SK-N-SH (cell line): ENCODE measurements at regions not wholly inside any gene's neighbourhood (a gene's known extent, or its start where the extent isn't known, plus 50 kb on each side); places are given as distances from the start of the nearest gene placed in this dataset.

ENCODE experiments used
- CHD2 ChIP-seq: fragments of 150-350 bp; IDR thresholded peaks from 2 replicates; pipeline ENCODE4 v1.6.1; 2018; ENCODE audit warnings: low read length; ENCODE audit not compliant: partially characterized antibody
- EP300 ChIP-seq, 2 experiments: IDR thresholded peaks; 2 replicates each; pipeline versions ENCODE4 v1.4.0 to v1.6.1; 2012; ENCODE audit warnings: borderline replicate concordance in 1 of 2, low read depth in 1 of 2, low read length in 1 of 2
- FOXJ3 ChIP-seq: sonication (generic); formaldehyde crosslinking; IDR thresholded peaks from 2 replicates; pipeline ENCODE4 v1.5.1; 2020; ENCODE audit warnings: mild to moderate bottlenecking, missing genetic modification reagents
- JUND ChIP-seq: IDR thresholded peaks from 2 replicates; pipeline ENCODE4 v1.4.0; 2012
- NFIC ChIP-seq: IDR thresholded peaks from 2 replicates; pipeline ENCODE4 v1.4.0; 2012; ENCODE audit warnings: borderline replicate concordance
- POLR2AphosphoS5 ChIP-seq: IDR thresholded peaks from 2 replicates; pipeline ENCODE4 v1.6.1; 2012; ENCODE audit warnings: low read depth, low read length
- SMC3 ChIP-seq: IDR thresholded peaks from 2 replicates; pipeline ENCODE4 v1.6.1; 2012; ENCODE audit warnings: low read depth, low read length, improper control_type of control experiment
- YY1 ChIP-seq: IDR thresholded peaks from 2 replicates; pipeline ENCODE4 v1.4.0; 2012; ENCODE audit warnings: low read depth, mild to moderate bottlenecking
- TF ChIP-seq, protein P1 (sequence below): fragments of 200-600 bp; sonication (generic); IDR thresholded peaks from 2 replicates; pipeline ENCODE4 v1.6.1; 2017; ENCODE audit warnings: antibody characterized with exemption, mild to moderate bottlenecking, moderate library complexity
- TF ChIP-seq, protein P2 (sequence below): fragments of 150-350 bp; IDR thresholded peaks from 2 replicates; pipeline ENCODE4 v1.6.1; 2016; ENCODE audit warnings: mild to moderate bottlenecking, low read depth, low read length
- TF ChIP-seq, protein P3 (sequence below): IDR thresholded peaks from 2 replicates; pipeline ENCODE4; 2012

DNA sequence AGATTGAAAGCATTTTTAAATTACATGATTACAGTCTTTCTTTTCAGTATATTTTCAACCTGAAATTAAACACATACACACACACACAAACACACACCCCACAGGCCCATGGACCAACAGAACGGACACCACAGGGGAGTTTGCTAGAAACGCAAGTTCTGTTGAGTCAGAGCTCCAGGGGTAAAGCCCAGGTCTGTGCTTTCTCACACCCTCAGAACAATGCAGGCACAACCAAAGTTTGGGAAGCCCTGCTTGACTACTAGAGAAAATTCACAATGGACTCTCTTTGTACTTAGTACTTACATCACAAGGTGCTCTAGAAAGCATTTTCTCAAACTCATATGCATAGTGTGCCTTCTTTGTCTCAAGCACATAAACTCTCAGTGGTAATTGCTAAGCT, 704.0 kb upstream of the IGFBP3 start:
- TF ChIP-seq, protein P1, sequence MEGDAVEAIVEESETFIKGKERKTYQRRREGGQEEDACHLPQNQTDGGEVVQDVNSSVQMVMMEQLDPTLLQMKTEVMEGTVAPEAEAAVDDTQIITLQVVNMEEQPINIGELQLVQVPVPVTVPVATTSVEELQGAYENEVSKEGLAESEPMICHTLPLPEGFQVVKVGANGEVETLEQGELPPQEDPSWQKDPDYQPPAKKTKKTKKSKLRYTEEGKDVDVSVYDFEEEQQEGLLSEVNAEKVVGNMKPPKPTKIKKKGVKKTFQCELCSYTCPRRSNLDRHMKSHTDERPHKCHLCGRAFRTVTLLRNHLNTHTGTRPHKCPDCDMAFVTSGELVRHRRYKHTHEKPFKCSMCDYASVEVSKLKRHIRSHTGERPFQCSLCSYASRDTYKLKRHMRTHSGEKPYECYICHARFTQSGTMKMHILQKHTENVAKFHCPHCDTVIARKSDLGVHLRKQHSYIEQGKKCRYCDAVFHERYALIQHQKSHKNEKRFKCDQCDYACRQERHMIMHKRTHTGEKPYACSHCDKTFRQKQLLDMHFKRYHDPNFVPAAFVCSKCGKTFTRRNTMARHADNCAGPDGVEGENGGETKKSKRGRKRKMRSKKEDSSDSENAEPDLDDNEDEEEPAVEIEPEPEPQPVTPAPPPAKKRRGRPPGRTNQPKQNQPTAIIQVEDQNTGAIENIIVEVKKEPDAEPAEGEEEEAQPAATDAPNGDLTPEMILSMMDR: no peak
- TF ChIP-seq, protein P2, sequence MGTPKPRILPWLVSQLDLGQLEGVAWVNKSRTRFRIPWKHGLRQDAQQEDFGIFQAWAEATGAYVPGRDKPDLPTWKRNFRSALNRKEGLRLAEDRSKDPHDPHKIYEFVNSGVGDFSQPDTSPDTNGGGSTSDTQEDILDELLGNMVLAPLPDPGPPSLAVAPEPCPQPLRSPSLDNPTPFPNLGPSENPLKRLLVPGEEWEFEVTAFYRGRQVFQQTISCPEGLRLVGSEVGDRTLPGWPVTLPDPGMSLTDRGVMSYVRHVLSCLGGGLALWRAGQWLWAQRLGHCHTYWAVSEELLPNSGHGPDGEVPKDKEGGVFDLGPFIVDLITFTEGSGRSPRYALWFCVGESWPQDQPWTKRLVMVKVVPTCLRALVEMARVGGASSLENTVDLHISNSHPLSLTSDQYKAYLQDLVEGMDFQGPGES: no peak
- no peak for TF ChIP-seq SMC3
- TF ChIP-seq JUND: no peak
- no peak for TF ChIP-seq POLR2AphosphoS5
- TF ChIP-seq FOXJ3 (CRISPR knock-in tag): no peak
- TF ChIP-seq NFIC: no peak
- TF ChIP-seq, protein P3, sequence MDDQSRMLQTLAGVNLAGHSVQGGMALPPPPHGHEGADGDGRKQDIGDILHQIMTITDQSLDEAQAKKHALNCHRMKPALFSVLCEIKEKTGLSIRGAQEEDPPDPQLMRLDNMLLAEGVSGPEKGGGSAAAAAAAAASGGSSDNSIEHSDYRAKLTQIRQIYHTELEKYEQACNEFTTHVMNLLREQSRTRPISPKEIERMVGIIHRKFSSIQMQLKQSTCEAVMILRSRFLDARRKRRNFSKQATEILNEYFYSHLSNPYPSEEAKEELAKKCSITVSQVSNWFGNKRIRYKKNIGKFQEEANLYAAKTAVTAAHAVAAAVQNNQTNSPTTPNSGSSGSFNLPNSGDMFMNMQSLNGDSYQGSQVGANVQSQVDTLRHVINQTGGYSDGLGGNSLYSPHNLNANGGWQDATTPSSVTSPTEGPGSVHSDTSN: no peak
- no peak for TF ChIP-seq CHD2
- TF ChIP-seq EP300 (IDR thresholded peaks at IDR 0.05; ENCODE audit: borderline replicate concordance in 1 of 2, low read depth in 1 of 2, low read length in 1 of 2): no peak
- TF ChIP-seq YY1: no peak
